ENCODE measurements at regions not wholly inside any gene's neighbourhood (a gene's known extent, or its start where the extent isn't known, plus 50 kb on each side); places are given as distances from the start of the nearest gene placed in this dataset.
"Not testable (repeated sequence)": the region's sequence is repeated elsewhere in the genome, so short reads cannot be mapped to it uniquely, and the experiment has no call there.

DNA sequence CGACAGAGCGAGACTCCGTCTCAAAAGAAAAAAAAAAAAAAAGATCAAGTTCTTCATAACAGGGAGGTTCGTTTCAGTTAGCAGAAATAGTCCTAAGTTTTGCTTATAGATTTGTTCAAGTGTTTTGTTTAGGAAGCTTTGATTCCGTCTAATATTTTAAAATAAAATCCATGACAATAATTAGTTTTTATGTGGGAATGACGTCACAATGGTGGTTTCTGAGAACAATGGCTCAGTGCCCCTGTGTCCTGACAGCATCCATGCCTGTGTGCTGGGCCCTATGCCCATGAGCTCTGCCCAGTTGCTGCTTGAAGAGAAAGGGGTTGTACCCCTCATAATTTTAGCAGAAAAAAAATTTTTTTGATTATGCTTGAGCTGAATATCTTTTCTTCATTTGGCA, 134.0 kb downstream of the SST start:
- DNase-seq, result no peak

DNA sequence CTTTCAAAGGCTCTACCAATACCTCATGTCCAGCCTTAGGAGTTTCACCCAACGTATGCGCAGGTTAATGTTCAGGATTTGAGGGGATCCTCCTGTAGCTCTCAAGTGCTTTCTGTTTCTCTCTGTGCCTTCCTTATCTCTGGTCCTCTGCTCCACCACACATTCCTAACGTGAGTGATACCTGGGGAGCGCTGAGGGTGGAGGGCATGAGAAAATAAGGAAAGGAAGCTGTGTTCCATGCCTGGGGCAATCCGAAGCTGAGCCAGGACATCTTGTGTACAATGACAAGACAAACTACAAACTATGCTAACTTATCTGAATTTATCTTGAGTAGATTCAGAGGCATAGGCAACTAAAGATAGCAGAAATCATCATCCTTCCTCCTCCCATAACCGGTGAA, 136.4 kb downstream of the SST start:
- no peak for DNase-seq

DNA sequence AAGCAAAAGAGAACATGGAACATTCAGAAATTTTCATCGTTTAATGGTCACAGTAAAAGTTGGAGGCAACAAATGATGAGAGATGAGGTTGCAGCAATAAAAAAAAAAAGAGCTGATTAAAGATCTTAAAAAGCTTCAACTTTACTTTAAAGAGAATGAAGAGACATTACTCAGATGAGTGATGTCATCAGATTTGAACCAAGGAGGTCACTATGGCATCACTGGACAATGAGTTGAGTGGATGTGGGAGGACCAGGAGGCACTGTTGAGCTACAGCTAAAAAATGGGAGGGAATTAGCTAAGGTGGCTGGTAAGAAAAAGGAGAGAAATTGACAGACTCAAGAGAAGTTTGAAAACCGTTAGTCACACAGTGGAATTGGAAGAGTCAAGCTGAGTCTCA, 138.4 kb downstream of the SST start:
- no peak for DNase-seq

DNA sequence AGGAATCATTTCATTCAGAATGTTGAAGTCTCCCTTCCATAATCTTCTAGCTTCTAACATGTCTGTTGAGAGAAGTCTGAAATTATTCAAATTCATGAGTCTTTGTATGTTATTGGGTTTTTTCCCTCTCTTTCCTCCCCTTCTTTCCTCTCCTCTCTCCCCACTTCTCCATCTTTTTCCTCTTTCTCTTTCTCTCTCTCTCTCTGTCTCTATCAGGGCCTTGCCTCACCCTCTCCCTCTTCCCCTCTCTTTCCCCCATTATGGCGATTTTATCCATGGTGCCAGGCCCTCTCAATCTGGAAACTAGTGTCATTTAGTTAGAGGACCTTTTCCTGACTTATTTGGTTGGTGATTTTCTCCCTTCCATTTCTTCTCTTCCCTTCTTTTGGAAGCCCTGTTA, 147.3 kb downstream of the SST start:
- no peak for DNase-seq

DNA sequence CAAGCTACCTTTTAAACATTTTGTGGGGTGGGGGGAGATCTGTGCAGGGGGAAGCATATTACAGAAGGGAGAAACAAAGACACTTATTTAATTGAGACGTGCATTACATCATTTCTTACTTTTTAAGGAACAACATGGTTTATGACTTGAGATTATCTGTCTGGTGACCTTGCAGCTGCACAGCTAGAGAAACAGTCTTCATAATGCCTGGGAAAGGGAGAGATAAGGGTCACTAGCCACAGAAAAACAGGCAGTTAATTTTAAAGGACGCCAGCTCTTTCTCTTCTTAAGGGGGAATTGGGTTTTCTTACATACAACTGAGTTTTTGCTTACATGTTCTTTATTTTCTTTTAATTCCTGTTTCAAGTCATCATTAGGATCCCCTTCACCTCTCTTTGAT, 147.9 kb downstream of the SST start:
- DNase-seq, result no peak

DNA sequence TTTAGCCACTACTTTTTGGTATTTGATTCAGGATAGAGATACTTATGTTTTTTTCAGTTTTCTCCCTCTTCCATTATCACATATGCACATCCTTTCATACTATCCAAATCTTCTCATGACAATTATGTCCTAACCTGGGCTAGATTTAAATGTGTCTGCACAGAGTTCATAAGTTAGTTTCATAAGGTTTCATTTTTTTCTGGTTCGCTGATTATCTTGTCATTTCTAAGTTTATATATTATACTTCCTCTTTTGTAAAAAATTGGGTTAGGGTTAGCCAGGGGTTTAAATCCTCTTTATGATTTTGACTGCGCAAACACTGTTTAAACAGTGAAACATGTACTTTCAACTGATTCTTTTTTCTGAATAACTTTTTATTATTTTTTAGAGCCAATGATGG, 148.6 kb downstream of the SST start:
- no peak for DNase-seq

DNA sequence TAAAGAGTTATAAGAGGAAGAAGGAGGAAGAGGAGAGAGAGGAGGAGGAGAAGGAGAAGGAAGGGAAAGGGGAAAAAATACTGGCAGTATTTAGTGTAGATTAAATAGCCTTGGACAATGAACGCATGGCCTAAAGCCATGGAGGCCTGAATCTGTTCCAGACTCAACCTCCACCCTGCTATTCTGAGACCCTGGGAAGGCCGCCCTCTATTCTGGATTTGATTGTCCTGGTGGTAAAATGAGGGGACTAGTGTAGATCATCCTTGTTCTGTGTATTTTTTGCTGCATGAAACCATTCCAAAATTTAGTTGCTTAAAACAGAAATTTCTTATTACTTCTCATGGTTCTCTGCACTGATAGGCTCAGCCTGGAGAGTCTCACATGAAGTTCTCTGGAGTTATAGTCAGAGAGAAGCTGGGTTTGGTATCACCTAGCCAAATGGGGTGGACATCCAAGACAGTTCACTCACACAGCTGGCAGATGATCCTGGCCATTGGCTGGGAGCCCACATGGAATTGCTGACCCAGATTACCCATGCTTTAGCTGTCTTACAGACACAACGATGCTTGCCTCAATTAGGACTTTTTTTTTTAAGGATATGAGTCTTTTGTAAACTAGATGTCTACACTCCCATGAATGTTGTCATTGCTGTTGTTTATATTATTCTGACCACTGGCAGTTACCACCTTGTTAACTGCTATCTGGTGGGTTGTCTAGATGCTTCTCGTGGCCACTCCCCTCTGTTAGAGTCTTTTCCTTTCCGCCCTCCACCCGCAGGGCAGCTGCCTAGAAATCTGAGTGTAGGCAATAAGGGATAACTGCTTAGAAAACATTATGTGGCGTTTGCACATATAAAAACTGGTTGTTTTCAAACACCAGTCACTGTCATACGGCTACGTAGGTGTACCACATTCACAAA, 149.9 kb downstream of the SST start:
- no peak for DNase-seq

DNA sequence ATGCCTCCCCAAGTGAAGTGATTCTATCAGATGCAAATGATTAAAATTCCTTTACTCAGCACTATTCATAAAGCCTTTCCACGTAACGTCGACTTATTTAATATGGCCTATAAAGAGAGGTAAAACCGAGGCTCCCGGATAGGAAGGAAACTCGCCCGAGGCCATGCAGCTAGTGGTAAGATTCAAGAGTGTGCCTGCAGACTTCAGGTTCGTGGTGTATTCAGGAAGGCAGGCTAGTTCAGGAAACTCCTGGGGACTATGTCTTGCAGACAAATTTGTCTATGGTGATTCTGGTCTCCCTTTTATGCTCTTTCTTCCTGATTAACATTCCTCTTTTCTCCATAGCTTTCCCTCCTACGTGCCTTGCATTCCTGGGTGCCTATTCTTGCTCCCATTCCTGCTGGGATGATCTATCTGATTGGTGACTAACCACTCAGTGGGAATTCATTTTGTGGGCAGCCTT, 150.7 kb downstream of the SST start:
- DNase-seq, result no peak

DNA sequence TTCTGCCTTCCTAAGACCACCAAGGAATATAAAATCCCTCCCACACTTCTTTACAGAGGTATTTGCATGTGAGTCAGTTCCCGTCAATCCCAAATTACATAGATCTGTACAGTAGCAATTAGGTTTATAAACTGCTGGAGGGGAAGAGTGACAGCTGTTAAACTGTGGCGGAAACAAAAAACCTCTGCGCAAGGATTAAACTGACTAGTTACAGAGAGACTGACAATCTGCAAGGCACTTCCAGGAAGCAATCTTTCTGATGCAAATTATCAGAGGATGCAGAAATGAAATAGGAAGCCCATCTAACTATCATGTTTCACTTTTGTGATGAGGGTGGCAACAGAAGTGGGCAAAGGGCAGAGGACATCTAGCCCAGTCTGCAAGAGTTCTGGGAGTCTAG, 150.4 kb downstream of the RTP4 start:
- no peak for DNase-seq

DNA sequence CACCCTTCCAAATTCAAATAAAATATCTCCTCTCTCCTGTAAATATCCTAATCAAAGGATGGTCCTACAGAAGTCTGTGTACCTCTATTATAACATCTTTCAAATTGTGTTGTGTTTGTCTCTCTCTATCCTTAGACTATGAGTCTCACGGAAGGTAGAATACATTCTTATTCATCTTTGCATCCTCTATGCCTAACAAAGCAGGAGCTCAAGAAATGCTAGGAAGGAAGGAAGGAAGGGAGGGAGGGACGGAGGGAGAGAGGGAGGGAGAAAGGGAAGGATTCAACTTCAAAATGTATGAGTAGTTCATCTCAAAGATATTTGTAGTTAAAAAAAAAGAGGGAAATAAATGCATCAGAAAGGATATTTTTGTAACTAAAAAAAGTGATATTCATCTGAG, 150.0 kb downstream of the RTP4 start:
- no peak for DNase-seq

DNA sequence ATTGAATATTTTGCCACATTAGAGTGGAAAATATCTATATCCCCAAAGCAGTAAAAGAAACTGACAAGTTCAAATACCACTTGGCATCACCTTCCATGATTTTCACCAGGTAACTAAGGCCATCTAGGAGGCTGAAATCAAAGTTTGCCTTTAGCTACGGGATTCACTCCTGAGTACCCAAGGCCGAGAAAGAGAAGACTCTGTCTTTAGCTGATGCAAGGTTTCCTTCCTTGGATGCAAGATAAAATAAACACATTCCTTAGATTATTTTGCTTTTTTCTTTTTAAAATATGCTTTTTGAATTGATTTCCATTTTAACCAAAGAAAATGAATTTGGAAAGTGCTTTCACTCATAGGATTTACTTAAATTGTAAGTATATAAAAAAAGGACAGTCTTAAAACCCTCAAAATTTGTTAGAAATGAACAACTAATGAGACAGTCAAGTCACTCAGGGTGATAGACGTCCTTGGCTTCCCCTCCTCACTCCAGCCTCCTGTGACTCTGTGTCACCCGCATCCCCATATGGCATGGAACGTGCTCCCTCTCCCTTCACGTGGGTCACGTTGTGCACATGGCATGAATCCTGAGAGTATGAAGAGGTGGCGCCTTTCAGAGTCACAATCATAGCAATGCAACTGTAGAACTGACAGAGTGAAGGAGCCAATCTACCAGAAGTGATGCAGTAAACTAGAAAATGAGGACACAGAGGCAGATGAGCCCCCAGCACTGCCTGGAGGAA, 148.4 kb downstream of the RTP4 start:
- DNase-seq, result no peak

DNA sequence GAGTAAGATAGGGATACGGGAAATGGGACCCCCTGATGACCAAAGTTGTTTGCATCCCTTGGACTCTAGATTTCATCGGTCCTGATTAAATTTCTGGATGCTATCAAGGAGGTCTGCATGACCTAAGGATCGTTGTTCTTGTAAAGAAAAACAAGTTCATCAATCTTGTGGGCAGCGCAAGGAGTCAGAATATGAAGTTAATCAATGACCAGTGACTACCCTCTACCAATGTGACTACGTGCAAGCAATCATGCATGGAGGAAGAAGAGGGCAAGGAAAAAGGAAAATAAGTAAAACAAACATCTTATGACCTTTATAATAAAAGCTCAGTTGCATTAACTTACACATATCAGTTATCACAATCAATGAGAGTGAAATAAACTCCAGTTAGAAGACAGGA, 139.7 kb downstream of the RTP4 start:
- no peak for DNase-seq

DNA sequence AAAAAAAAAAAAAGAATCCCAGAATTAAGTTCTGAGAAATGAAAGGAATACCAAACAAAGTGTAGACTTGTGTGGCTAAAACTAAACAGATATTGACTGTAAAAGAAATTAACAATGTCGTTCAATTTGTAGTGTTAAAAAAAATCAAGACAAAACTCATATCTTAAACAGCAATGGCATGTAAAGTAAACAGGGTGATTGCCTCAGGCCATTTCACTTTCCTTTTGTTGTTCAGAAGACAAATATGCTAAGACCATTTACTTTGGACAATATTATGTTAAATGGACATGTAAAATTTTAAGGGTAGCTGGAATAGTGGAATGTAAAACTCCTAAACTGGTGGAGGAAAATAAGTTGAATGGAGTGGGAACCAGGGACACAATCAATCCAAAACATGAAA, 139.1 kb downstream of the RTP4 start:
- DNase-seq, result no peak

DNA sequence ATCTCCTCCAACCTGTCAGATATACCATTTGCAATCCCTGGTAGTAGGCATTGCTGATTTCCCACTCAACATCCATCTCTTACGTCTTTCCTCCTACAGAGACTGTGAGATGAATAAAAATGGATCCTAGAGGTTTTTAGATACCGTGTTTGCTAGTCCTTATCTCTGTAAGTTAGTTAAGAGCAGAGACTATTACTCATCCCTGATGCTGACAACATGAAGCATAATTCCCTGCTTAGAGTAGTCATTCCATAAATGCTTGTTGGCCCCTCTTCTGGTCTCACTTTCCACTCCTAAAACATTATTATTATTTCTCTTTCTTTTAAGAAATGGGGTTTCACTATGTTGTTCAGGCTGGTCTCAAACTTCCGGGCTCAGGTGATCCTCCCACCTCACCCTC, 136.2 kb downstream of the RTP4 start:
- DNase-seq, result no peak

DNA sequence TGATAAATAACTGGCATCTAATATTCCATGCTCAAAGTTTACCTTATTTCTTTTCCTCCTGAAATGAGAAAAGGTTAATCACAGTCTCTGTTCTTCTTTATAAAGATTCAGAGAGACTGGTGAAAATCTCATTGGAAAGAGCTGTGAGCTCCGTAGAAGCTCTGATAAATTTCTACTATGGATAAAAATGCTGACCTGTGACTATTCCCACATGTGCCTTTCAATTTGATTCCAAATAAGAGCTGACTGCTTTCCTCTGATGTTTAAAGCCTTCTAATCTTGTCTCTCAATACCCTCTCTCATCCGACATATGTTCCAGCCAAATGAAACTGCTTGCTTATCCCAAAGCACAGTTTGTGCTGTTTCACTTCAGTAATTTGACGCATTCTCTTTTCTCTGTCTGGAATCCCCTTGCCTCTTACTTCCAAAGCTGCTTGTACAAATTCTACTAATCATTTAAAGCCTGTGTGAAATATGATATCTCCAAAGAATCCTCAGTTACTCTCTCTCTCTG, 130.1 kb downstream of the RTP4 start:
- no peak for DNase-seq

DNA sequence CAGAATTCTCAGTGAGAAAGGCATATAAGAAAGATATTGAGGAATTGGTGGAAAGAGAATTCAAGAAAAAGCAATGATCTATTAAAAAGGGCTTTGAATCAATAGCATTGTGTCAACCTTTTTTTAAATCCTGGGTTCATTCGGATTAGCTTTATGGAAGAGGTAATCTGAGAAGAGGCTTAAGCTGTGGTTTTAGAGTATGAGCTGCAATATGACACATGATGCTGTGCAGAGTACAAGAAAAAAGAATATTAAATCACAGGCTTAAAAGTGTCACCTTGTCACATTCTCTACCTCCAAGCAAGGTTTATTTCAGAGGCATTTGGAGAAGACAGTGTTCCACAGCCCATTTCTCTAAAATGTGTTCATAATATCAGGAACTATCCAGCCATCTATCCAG, 128.9 kb downstream of the RTP4 start:
- no peak for DNase-seq

DNA sequence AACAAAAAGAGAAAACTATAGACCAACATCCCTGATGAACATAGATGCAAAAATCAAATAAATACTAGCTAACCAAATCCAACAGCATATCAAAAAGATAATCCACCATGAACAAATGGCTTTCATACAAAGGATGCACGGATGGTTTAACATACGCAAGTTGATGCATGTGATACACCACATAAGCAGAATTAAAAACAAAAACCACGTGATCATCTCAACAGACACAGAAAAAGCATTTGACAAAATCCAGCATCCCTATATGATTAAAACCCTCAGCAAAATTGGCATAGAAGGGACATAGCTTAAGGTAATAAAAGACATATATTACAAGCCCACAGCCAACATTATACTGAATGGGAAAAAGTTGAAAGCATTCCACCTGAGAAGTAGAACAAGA, 125.9 kb downstream of the RTP4 start:
- not testable (repeated sequence) for DNase-seq

DNA sequence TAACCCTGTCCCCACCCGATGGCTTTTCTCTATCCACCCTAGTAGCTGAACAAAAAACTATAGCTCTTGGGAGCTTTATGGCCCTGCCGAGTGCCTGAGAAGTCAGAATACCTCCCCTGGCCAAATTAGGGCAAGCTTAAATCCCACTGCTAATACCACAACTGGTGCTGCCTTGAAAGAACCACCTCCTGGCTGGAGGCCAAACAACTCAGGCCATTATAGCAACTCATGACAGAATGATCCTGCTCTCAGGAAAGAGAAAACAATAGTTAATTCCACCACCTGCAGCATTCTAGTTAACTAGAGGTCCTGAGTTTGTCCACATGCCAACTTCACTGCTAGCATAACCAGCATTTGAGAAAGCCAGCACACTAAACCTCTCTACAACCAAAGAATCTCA, 123.2 kb downstream of the RTP4 start:
- DNase-seq, result no peak

DNA sequence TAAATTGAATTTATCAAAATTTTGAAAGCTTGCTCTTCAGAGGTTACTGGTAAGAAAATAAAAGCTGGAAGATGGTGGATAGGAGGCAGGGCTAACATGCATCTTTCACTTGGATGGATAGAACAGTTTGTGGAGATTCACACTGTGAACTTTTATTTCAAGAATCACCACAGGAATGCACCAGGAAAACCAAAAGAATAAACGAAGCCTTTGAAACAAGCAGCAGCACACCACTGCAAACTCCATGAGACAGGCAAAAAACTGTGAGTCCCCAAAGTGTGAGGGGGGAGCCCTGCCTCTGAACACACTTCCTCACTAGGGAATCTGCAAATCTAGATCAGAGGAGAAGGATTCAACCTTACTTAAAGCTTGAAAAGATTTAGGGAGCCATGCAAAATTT, 122.2 kb downstream of the RTP4 start:
- DNase-seq, result no peak

DNA sequence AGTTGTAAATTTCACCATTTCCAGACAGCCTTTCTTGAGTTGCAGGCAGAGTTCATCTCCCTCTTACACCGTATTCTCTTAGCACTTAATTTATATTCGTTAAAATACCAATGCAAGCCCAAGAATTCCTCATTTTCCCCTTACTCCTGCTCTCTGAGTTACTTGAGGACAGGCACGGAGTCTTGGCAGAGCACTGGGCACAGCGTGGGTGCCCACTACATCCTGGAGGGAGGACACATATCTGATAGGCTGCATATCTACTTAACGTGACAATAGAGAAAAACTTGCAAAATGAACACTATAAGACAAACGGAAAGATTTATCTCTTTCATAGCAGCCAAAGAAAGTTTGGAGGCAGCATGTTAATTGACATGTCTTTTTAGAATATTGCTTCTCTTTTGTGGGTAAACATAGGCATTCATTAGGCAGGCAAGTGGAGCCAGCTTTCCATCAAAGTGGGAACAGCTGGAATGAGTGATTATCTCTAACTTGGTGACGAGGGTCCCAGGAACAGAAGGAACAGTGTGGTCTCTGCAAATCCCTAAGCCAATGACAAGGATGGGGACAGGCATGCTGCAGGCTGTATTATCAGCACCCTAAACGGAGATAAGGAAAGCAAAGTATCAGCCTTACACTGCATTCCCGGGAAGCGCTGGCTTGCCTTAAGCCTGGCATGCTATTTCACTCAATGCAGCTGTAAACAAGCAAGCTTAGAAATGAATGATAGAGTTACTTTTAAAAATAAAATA, 116.5 kb downstream of the RTP4 start:
- no peak for DNase-seq

DNA sequence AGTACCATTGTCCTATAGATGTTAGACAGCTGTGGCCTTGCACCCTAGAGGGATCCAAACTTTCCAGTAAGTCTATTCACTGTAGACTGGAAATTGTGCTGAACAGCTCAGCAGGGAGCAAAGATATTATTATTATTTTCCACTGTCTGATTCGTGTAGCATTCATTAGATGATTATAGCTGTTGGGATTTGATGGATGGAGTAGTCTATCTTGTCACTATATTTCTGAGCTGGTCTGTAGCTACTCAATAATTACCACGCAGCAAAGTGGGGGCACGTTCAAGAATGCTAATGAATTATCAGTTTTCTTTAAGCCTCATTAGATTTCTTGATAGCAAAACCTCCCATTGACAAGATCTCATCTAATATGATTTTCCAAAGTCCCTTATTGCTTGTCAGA, 113.2 kb downstream of the RTP4 start:
- DNase-seq, result no peak

DNA sequence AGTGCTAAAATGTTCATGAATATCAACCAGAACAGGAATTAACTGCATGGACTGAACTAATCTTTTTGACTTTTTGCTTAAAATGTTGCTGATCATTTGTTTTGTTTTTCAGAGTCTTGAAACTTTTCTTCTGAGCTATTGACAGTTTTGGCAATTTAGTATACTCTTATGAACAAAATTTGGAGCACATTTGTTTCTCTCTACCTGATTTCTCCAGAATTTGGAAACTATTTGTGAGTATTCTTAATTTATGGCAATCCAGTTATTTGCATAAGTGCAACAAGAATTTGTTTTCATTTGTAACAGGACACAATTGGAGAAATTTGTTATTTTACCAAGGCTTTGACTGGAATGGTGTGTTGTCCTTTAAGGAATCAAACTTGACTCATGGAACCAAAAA, 107.4 kb downstream of the RTP4 start:
- DNase-seq, result not testable (repeated sequence)

Data from C1 segment of cervical spinal cord (tissue), 14 donors.